ENCODE measurements at regions not wholly inside any gene's neighbourhood (a gene's known extent, or its start where the extent isn't known, plus 50 kb on each side); places are given as distances from the start of the nearest gene placed in this dataset.

DNA sequence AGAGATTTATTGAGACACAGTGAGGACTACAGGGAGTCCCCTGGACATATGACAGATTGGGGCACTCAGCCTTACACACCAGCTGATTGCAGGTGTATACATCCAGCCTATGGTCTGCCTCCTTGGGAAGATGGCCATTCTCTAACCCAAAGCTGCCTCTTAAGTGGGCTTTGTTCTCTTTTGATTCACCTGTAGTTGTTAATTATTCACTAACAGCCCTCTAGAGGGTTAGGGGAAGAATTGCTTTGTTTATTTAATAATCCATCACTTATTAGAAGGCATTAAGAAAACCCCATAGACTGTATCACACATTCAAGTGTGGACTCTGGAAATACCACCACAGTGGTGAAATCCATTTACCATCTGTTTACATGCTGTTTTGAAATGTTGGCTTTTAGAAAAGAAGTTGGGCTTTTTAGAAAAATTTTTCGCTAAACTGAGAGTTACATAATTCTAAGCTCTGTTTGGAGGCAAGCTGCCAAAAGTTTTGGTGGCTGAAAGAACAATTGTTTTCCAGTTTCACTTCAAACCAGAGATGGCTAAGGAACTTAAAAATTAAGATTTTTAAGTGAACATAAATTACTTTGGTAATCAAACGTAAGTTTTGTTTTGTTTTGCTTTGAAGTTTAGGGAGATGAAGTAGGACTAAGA, 379.1 kb downstream of the ADRA2A start:
- DNase-seq, result no peak

GRCh38 chr10:111458256-111458655, 381.4 kb downstream of the ADRA2A start:
- no peak for DNase-seq

GRCh38 chr10:111459967-111460366, 383.1 kb downstream of the ADRA2A start:
- DNase-seq, result no peak

- no peak for DNase-seq
Measured at GRCh38 chr10:111472445-111472844, 395.6 kb downstream of the ADRA2A start.

- no peak for DNase-seq
Measured at GRCh38 chr10:111473361-111473760, 396.5 kb downstream of the ADRA2A start.

DNA sequence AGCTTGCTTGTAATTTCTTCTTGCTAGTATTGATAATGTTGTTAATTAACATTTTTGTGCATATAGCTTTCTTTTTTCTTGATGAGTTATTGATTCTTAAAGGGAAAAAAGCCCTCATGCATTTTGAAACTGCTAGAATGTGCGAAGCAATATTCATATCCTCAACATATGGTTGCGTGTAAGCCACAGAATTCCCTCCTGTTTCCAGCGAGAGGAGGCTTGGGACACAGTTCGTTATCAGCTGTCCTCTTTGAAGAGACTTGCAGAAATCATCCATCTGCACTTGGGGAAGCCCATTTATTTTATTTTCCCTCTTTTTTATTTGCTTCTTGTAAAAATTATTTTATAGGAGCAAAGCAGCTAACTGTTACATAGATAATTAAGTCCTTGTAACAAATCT, 398.0 kb downstream of the ADRA2A start:
- no peak for DNase-seq

- DNase-seq, result no peak
Measured at GRCh38 chr10:111475720-111476119, 398.9 kb downstream of the ADRA2A start.

GRCh38 chr10:111478651-111479050, 401.8 kb downstream of the ADRA2A start:
- no peak for DNase-seq

DNA sequence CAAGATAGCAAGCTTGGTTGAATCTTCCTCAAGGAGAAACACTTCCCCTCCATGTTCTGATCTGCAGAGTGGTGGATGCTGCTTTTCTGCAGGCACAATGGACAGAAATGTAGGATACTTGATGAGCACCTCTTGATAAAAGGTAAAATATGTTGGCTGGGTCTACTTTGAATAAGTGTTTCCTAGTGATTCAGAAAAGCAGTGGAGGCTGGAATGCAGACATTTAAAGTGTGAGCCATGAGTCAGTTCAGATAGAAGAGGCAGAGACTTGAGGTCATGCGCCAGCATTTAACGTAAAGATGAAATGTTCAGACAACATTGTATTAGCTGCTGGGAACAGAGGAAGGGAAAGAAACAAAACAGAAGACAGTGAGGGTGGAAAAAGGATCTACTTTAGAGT, 403.1 kb downstream of the ADRA2A start:
- DNase-seq, result no peak

DNA sequence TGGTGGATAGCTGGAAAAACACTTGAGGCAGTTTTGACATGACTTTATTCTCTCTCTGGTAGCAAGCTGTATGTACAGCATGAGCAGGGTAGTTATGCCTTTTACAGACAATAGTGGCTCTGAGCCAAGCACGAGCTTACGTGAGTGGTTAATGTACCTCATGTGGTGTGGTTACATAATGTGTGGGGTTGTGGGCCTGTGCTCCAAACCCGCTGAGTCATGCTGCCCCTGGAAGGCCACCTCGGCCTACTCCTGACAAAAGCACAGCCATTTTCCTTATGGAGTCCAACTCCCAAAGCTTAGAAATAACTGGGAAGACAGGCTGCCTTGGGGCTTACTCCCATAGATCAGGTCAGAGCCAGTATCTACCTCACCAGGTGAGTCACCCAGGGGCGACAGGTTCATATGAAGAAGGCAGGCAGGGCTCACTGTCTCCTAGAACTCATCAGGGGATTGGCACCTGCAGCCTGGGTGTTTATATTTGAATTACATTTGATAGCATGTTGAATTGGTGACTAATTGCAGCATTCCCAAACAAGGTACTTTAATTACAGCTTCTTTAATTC, 404.5 kb downstream of the ADRA2A start:
- DNase-seq, result no peak

DNA sequence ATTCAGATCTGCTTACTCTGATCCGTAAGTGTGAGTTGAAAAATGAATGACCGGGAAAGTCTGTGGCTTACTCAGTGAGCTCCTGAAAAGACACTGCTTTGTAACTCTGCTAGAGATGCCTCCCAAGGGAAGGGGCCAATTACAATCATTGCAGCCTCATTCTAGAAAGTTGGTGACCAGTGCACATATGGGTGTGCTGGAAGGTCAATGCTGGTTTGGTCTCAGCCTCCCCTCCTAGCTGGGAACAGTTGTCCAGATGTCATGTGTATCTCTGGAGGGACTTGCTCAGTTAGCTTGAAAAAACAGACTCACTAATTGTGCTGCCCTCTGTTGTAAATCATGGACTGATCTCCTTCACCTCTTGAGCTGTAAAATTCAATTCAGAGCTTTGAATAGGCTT, 405.0 kb downstream of the ADRA2A start:
- DNase-seq, result no peak

- DNase-seq, result no peak
Measured at GRCh38 chr10:111482621-111483216, 405.9 kb downstream of the ADRA2A start.

GRCh38 chr10:111485767-111486166, 408.9 kb downstream of the ADRA2A start:
- no peak for DNase-seq

DNA sequence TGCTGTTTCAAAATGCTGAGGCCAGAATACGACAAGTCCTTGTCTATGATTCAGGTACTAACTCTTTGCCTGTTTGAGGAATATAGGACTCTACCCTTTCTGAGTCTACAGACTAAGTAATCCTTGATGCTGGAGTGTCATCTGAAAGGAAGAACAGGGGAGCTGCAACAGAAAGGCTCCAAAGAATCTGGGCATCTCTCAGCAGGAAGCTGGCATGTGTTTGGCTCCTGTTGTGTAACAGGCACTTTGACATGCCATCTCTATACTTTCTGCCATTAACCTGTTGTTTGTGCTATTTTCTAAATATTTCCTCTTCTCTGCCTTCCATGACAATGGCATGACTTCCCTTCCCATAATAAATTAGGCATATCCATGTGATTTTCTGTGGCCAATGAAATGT, 409.5 kb downstream of the ADRA2A start:
- DNase-seq, result no peak

DNA sequence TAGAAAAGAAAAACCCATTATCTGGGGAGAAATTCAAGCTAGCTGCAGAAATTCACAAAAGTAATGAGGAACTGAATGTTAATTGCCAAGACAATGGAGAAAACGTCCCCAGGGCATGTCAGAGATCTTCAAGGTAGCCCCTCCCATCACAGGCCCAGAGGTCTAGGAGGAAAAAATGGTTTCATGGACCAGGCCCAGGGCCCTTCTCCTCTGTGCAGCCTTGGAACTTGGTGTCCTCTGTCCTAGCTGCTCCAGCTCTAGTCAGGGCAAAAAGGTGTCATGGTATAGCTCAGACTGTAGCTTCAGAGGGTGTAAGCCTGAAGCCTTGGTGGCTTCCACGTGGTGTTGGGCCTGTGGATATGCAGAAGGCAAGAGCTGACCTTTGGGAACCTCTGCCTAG, 411.8 kb downstream of the ADRA2A start:
- DNase-seq, result no peak

DNA sequence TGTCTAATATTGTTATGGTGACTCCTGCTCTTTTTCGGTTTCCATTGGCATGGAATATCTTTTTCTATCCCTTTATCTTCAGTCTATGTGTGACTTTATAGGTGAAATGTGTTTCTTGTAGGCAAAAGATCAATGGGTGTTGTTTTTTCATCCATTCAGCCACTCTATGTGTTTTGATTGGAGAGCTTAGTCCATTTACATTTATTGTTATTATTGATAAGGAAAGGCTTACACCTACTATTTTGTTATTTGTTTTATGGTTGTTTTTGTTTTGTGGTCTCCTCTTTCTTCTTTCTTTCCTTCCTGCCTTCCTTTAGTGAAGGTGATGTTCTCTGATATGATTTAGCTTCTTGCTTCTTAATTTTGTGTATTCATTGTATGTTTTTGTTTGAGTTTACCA, 414.3 kb downstream of the ADRA2A start:
- DNase-seq, result no peak

DNA sequence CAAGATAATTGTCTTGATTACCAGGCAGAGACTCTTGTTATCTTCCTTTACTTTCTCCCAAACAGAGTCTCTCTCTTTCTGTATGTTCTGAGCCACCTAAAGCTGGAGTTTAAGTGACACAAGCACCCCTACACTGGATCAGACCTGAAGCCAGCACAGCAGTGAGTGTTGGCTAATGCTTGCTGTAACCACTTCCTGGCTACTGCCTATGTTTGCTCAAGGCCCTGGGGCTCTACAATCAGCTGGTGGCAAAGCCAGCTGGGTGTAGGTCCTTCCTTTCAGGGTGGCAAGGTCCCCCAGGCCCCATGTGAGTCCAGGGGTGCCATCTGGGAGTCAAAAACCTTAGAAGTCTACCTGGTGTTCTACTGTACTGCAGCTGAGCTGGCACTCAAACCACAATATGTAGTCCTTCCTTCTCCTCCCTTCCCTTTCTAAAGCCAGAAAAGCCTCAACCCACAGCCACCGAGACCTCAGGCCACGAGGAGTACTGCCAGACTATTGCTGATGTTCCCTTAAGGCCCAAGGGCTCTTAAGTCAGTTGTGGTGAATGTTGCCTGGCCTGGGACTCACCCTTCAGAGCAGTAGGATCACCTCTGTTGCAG, 416.3 kb downstream of the ADRA2A start:
- no peak for DNase-seq

DNA sequence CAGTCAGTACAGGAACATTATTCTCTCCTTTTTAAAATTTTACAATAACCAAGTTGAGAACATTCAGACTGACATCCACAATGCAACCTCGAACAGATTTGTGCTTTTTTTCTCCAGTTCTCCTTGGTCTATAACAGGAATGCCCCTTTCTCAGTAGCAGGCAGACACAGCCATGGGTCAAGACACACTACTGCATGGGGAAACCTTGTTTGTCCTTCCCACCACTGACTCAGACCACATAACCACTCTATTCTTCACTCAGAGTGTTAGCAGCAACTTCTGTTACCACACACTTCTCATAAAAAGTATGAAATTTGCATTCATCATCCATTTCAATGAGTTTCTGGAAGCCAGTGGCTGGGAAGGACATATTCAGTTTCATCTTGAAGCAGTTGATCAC, 421.7 kb downstream of the ADRA2A start:
- no peak for DNase-seq

DNA sequence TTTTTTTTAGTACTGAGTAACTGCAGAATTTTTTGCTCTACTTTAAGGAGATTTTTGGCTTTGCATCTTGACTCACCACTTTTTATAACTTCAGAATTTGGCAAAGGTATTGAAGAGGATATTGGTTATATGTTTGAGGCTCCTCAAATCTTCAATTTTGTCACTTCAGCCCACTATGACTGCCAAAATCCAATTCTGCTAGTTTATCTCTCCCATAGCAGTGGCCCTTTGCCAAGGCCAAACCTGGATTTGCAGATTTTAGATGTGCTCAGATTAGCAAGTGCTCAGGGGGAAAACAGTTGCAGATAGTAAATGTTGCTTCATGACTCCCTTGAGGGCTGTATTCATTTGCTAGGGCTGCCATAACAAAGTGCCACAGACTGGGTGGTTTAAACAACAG, 427.5 kb downstream of the ADRA2A start:
- no peak for DNase-seq

DNA sequence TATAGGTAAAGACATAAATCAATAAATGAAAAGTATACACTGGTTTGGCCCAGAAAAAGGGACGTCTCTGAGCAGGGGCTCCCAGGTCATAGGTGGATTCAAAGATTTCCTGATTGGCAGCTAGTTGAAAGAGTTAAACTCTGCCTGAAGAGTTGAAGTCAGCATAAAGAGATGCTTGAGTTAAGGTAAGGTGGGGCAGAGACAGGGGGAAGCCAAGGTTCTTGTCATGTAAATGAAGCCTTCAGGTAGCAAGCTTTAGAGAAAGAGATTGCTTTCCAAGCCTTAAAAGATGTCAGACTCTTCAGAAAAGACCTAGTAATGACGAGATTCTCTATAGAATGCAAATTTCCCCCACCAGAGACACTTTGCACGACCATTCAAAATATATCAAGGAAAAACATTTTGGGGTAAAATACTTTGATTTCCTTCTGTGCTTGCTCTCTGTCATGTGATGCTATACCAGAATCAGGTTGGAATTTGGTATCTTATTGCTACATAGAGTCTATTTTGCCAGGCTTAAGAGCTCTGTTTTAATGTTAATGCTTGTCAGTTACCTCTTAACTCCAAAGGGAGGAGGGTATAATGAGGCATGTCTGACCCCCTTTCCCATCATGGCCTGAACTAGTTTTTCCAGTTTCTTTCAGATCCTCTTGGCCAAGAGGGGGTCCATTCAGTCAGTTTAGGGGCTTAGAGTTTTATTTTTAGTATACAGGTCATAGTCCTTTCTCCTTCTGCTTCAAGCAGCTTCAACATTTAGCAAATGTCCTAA, 429.6 kb downstream of the ADRA2A start:
- DNase-seq, result no peak

GRCh38 chr10:111511751-111512150, 434.9 kb downstream of the ADRA2A start:
- no peak for DNase-seq

- no peak for DNase-seq
Measured at GRCh38 chr10:111515264-111515663, 438.4 kb downstream of the ADRA2A start.

- no peak for DNase-seq
Measured at GRCh38 chr10:111515706-111516105, 438.9 kb downstream of the ADRA2A start.

DNA sequence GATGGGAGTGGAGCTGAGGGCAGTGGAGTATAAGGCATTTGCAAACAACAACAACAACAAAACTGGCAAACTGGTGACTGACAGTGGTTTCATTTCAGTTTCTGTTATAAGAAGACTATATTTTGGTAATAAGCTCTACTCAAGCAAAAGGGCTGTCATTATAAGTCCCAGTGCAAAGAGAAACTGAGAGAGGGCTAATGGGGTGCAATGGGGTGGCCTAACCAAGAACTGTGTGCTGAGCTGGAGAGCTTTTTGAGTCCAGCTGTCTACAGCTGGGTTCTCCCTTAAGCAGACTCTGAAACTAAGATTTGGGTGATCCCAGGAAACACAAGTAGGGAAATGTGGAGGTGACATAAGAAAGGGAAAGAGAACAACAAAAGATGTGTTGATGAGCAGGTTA, 439.3 kb downstream of the ADRA2A start:
- no peak for DNase-seq
